ENCODE measurements at regions not wholly inside any gene's neighbourhood (a gene's known extent, or its start where the extent isn't known, plus 50 kb on each side); places are given as distances from the start of the nearest gene placed in this dataset.

DNA sequence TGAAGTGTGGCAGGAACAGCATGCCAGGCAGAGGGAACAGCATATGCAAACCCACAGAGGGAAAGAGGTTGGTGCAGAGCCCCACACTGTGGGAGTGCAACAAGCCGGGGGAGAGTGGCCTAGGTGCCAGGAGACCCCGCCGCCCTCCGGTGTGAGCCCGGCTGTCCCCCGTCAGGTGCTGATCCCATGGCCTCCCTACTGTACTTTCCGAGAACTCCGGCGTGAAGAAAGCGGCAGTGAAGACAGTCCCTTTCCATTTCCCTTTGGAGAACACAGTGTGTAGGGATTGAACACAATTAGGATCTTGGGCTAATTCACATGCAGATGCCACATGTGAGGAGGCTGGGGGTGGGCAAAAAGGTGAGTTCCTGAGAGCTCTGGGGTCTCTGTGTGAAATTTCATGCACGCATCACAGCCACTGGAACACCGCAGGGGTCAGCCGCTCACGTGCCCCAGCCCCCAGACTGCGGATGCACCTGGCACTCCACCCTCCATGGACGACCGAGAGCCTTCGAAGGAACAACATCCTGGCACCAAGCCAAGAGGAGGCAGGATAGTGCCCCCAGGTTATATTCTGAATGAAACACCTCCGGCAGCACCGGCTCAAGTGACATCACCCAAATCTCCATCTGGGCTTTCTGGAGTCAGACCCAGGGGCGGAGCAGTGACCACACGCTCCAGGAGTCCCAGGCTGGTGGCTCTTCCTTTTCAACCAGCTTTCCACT, 82.1 kb upstream of the PPP2R2D start:
- TF ChIP-seq, protein P1, sequence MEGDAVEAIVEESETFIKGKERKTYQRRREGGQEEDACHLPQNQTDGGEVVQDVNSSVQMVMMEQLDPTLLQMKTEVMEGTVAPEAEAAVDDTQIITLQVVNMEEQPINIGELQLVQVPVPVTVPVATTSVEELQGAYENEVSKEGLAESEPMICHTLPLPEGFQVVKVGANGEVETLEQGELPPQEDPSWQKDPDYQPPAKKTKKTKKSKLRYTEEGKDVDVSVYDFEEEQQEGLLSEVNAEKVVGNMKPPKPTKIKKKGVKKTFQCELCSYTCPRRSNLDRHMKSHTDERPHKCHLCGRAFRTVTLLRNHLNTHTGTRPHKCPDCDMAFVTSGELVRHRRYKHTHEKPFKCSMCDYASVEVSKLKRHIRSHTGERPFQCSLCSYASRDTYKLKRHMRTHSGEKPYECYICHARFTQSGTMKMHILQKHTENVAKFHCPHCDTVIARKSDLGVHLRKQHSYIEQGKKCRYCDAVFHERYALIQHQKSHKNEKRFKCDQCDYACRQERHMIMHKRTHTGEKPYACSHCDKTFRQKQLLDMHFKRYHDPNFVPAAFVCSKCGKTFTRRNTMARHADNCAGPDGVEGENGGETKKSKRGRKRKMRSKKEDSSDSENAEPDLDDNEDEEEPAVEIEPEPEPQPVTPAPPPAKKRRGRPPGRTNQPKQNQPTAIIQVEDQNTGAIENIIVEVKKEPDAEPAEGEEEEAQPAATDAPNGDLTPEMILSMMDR (IDR thresholded peaks at IDR 0.05): no peak
- no peak for TF ChIP-seq POLR2A (IDR thresholded peaks at IDR 0.05)

All from body of pancreas (tissue), 4 donors.